Osteocyte (in vitro differentiated cells): ENCODE measurements at regions not wholly inside any gene's neighbourhood (a gene's known extent, or its start where the extent isn't known, plus 50 kb on each side); places are given as distances from the start of the nearest gene placed in this dataset.

ENCODE experiments used
- DNase-seq: peaks from one replicate; pipeline ENCODE4 v3.0.0; 2021; ENCODE audit warnings: mixed read lengths; ENCODE audit not compliant: unreplicated experiment; ENCODE audit errors: extremely low spot score
- H3K27ac Mint-ChIP-seq: one replicate; pipeline ENCODE4 v1.8.0; 2021; ENCODE audit warnings: mild to moderate bottlenecking, mixed read lengths; ENCODE audit not compliant: unreplicated experiment
- H3K27me3 Mint-ChIP-seq: one replicate; pipeline ENCODE4 v1.8.0; 2021; ENCODE audit warnings: mixed read lengths; ENCODE audit not compliant: unreplicated experiment
- H3K36me3 Mint-ChIP-seq: one replicate; pipeline ENCODE4 v1.8.0; 2021; ENCODE audit warnings: mixed read lengths; ENCODE audit not compliant: unreplicated experiment
- H3K4me1 Mint-ChIP-seq: one replicate; pipeline ENCODE4 v1.8.0; 2021; ENCODE audit warnings: mixed read lengths; ENCODE audit not compliant: unreplicated experiment
- H3K4me3 Mint-ChIP-seq: one replicate; pipeline ENCODE4 v1.8.0; 2021; ENCODE audit warnings: mild to moderate bottlenecking, moderate library complexity, mixed read lengths; ENCODE audit not compliant: unreplicated experiment
- H3K9me3 Mint-ChIP-seq: one replicate; pipeline ENCODE4 v1.8.0; 2021; ENCODE audit warnings: mixed read lengths; ENCODE audit not compliant: unreplicated experiment
- CTCF ChIP-seq: fragments of 200-600 bp; sonication (generic); IDR thresholded peaks from 2 replicates; pipeline ENCODE4 v1.5.0; 2021; ENCODE audit warnings: antibody characterized with exemption, mild to moderate bottlenecking, moderate library complexity

- Mint-ChIP-seq H3K4me1 (peaks cover 24% of the 10 kb centered on the region), H3K27ac (no peak overlapping the region), H3K9me3 (no peaks in the 10 kb centered on the region), H3K4me3 (no peak overlapping the region), H3K27me3 (peaks cover 2% of the 10 kb centered on the region), H3K36me3 (no peaks in the 10 kb centered on the region)
- no peak for TF ChIP-seq CTCF
- DNase-seq: no peak
Measured at GRCh38 chr2:172335736-172336135, 91.7 kb upstream of the ITGA6 start.

DNA sequence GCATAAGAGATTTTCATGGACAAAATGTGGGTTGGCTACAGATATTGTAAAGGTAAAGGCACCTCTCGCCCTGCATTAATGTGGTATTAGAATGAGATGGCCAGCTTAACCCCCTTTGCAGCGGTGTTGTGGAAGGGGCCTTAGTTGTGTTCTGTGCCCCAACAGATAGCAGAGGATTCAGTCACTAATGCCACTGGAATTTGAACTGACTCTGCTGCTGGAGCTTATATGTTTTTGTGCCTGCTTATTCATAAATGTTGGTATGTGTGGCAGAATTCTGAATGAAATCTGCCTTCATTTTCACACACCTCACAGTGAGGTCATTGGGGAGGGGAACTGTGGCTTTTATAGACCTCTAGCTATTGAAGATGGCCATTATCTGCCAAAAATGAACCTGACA, 90.7 kb upstream of the ITGA6 start:
- DNase-seq: no peak
- Mint-ChIP-seq H3K4me1 (peaks cover 27% of the 10 kb centered on the region), H3K27me3 (no peaks in the 10 kb centered on the region), H3K9me3 (no peaks in the 10 kb centered on the region), H3K27ac (no peak overlapping the region), H3K4me3 (no peak overlapping the region), H3K36me3 (no peaks in the 10 kb centered on the region)
- TF ChIP-seq CTCF: no peak

DNA sequence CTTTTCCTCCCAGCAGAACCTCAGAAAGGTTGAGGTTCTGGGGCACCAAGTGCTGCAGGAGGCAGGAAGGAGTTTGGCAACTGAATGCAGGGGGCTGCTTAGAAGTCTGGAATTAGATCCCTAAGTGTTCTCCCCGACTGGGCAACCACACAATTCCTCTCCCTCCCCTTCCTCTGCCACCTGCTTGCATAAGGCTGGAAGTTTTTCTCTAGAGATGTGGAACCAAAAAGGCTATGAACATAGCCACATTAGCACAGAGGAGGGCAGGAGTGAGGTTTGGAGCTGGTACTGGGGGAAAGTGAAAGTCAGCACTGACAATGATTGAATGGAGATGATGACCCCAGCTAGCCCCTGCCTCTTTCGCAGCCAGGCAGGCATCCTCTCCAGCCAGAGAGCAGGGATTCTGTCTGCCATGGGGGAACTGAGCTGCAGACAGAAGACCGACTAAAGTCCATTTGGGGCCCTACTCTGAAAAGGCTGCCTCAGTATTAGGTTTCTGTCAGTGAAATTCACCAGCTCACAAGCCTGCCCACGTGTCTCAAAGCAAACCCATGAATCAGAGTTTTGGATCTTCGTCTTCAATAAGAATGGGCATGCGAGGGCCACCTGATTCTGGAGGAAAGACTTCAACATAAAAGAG, 87.9 kb upstream of the ITGA6 start:
- no peak overlapping the region for H3K4me3 Mint-ChIP-seq
- DNase-seq: no peak

DNA sequence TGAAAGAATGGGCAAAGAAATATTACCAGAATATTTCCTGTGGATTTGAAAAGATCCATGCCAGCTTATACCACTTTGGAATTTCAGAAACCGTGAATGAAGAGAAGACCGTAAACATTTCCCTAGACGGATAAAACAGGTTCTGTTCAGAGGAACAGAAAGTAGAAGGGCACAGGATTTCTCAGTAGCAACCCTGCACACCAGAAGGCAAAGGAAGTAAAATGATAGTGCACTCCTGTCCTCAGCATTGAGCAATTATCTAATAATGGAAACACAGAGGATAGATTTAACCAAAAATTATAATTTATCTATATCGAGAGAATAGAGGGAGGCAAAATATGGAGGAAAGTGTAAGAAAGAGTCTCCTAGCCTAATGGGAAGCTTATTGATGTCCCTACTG, 87.0 kb upstream of the ITGA6 start:
- peak overlapping the region; percentile 75 for H3K27ac Mint-ChIP-seq
- H3K36me3 Mint-ChIP-seq: no peaks in the 10 kb centered on the region
- no peaks in the 10 kb centered on the region for H3K27me3 Mint-ChIP-seq
- DNase-seq: no peak
- H3K4me1 Mint-ChIP-seq: peaks cover 20% of the 10 kb centered on the region
- peaks cover 10% of the 10 kb centered on the region for H3K9me3 Mint-ChIP-seq
- no peak for TF ChIP-seq CTCF
- peak overlapping the region; percentile 44 for H3K4me3 Mint-ChIP-seq

More for the DNA sequence above, 87.9 kb upstream of the ITGA6 start:
- Mint-ChIP-seq H3K9me3 (peaks cover 9% of the 10 kb centered on the region), H3K27me3 (no peaks in the 10 kb centered on the region), H3K4me1 (peaks cover 20% of the 10 kb centered on the region), H3K27ac (peak overlapping the region; percentile 75), H3K36me3 (no peaks in the 10 kb centered on the region)
- TF ChIP-seq CTCF: no peak

DNA sequence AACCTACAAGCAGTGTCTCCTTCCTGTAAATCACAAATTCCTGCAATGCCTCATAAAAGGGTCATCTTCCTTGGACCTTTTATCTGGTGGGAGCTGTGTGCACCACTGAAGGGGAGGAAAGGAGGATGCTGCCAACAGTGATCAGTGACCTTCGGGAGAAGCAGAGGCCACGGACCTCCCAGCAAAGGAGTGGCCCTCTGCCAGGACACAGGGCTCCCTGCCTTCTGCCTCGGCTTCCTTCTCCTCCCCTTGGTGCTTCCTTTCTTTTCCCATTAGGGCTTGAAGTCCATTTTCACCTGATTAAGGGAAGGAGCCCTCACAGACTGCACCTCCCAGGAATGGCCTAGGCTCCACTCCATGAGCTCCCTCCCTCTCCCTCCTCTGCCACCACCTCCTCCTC, 85.3 kb upstream of the ITGA6 start:
- H3K27ac Mint-ChIP-seq: no peak overlapping the region
- H3K36me3 Mint-ChIP-seq: no peaks in the 10 kb centered on the region
- no peak overlapping the region for H3K4me3 Mint-ChIP-seq
- H3K9me3 Mint-ChIP-seq: peaks cover 13% of the 10 kb centered on the region
- DNase-seq: no peak
- no peak for TF ChIP-seq CTCF
- H3K4me1 Mint-ChIP-seq: peaks cover 20% of the 10 kb centered on the region
- no peaks in the 10 kb centered on the region for H3K27me3 Mint-ChIP-seq
